ENCODE measurements at regions not wholly inside any gene's neighbourhood (a gene's known extent, or its start where the extent isn't known, plus 50 kb on each side); places are given as distances from the start of the nearest gene placed in this dataset.

DNA sequence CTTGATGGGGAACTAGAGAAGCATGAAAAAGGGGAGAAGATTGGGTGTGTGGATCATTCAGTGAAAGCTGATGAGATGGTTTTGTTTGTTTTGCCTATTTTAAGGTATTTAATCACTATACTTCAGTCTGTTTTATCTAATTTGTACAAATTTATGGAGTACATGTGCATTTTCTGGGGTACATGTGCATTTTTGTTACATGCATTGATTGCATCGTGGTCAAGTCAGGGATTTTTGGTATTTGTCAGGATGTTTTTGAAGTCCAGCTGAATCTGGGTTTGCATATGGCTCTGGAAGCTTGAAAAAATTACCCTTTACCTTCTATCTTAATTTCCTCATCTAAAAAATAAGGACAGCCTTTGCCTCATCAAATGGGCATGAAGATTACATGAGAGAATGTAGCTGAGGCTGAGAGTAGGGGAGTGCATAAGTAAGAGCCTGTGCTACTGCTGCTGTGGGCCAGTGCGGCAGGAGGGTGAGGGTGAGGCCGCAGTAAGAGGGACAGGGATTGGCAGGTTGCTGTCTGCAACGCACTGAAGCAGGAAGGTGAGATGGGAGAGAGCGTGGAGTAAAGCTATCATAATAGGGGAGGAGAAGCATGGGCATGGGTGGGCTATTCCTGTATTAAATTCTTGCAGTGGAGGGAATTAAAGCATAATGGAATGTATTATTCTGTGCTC is 139.8 kb downstream of the NPR3 start:
- H3K4me1 ChIP-seq, result no peaks in the 10 kb centered on the region
- no peaks in the 10 kb centered on the region for H3K9me3 ChIP-seq
- ATAC-seq (no peak), DNase-seq (no peak)
- TF ChIP-seq CTCF (IDR thresholded peaks at IDR 0.05), result no peak
- no peak overlapping the region for H3K27ac ChIP-seq
- intact Hi-C loops (cut with DNase I), result no loop called here
- no peaks in the 10 kb centered on the region for H3K36me3 ChIP-seq
- H3K4me3 ChIP-seq, result no peak overlapping the region
- H3K27me3 ChIP-seq, result no peaks in the 10 kb centered on the region

GRCh38 chr5:32851559-32852173 is 140.5 kb downstream of the NPR3 start:
- no peak for TF ChIP-seq CTCF (IDR thresholded peaks at IDR 0.05)
- ATAC-seq, result no peak

DNA sequence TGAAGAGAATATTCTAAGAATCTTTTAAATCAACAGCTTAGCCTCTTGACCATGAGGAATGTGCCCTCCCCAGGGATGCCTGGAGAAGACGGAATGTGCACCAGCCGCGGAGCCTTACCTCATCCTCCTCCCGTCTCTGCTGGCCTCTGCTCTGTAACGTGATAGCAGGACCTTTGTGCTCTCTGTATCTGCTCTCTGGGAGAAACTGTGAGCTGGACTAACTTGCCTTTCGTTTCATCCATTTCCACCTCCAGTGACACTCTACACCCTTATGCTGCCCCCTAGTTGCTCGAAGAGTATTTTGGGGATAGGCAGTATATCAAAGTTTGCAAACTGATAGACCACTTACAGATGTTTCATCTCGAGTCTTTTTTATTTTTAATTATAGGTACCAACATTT is 141.4 kb downstream of the NPR3 start:
- Histone ChIP-seq H3K4me1 (no peaks in the 10 kb centered on the region), H3K27ac (no peak overlapping the region), H3K9me3 (peaks cover 0 to 10% of the 10 kb centered on the region in 2 donors), H3K36me3 (no peaks in the 10 kb centered on the region), H3K27me3 (no peaks in the 10 kb centered on the region), H3K4me3 (no peak overlapping the region)
- peak; percentile 63 for ATAC-seq
- TF ChIP-seq CTCF (IDR thresholded peaks at IDR 0.05), result peak in 1 of 2 donors; percentile 36
- no peak for DNase-seq
- intact Hi-C loops (cut with DNase I), result no loop called here

More at GRCh38 chr5:32851559-32852173, 140.5 kb downstream of the NPR3 start:
- H3K36me3 ChIP-seq, result no peaks in the 10 kb centered on the region
- intact Hi-C loops (cut with DNase I), result no loop called here
- no peaks in the 10 kb centered on the region for H3K27me3 ChIP-seq
- no peaks in the 10 kb centered on the region for H3K4me1 ChIP-seq
- DNase-seq, result no peak
- H3K4me3 ChIP-seq, result no peak overlapping the region
- peaks cover 0 to 2% of the 10 kb centered on the region in 2 donors for H3K9me3 ChIP-seq
- no peak overlapping the region for H3K27ac ChIP-seq

DNA sequence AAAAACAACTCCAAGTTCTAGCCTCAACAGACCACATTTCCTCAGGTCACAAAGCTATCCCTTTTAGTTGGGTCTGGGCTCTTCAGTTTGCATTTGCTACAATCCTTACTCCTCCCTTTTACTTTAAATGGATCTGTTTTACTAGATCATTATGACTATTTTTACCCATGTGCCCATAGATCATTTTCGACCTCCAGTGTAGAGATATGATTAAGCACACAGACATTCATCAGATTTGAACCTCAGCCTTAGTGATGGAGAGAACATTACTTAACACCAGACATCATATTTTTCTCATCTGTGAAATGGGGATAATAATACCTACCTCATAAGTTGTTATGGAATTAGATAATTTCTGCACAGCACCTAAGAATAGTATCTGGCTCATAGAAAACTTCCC is 141.9 kb downstream of the NPR3 start:
- H3K4me3 ChIP-seq, result no peak overlapping the region
- no peaks in the 10 kb centered on the region for H3K4me1 ChIP-seq
- intact Hi-C loops (cut with DNase I), result no loop called here
- TF ChIP-seq CTCF (IDR thresholded peaks at IDR 0.05), result no peak
- H3K36me3 ChIP-seq, result no peaks in the 10 kb centered on the region
- DNase-seq (no peak), ATAC-seq (no peak)
- no peak overlapping the region for H3K27ac ChIP-seq
- H3K9me3 ChIP-seq, result peaks cover 0 to 13% of the 10 kb centered on the region in 2 donors
- H3K27me3 ChIP-seq, result no peaks in the 10 kb centered on the region

- TF ChIP-seq CTCF (IDR thresholded peaks at IDR 0.05), result no peak
- Histone ChIP-seq H3K4me1 (no peaks in the 10 kb centered on the region), H3K27ac (no peak overlapping the region), H3K4me3 (no peak overlapping the region), H3K27me3 (no peaks in the 10 kb centered on the region), H3K9me3 (peaks cover 0 to 28% of the 10 kb centered on the region in 2 donors), H3K36me3 (no peaks in the 10 kb centered on the region)
- DNase-seq (no peak), ATAC-seq (no peak)
- intact Hi-C loops (cut with DNase I), result no loop called here
Measured at GRCh38 chr5:32854473-32854872, 143.4 kb downstream of the NPR3 start.
